ENCODE measurements at regions not wholly inside any gene's neighbourhood (a gene's known extent, or its start where the extent isn't known, plus 50 kb on each side); places are given as distances from the start of the nearest gene placed in this dataset.

DNA sequence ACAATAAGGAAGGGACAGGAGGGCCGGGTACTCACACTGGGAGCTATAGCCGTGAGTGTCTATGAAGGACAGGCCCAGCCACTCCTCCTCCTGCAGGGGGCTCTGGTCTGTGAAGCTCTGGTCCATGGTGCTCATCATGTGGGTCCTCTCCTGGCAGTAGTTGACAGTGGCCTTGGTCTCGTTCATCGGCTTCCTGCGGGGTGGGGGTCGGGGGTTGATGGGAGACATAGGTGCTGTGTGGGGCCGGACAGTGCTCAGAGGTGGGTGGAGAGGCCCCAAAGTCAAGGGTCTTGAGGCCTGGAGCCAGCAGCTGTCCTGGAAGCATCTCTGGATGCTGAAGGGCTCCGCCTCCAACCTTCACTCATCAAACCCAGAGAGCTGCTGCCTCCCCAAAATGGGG lies 260.4 kb downstream of the PTPRU start:
- TF ChIP-seq GATA3 (IDR thresholded peaks at IDR 0.05; ENCODE audit: low read depth, low read length) (no peak), GATA2 (IDR thresholded peaks at IDR 0.05; ENCODE audit: low read depth, low read length) (no peak)

Data from SH-SY5Y (cell line).